H9 (cell line): ENCODE measurements at regions not wholly inside any gene's neighbourhood (a gene's known extent, or its start where the extent isn't known, plus 50 kb on each side); places are given as distances from the start of the nearest gene placed in this dataset.

ENCODE experiments used
- DNase-seq: peaks from one replicate; pipeline ENCODE4 v3.0.0-alpha.2; 2017
- H2AFZ ChIP-seq: one replicate; pipeline ENCODE4 v1.6.1; 2013; ENCODE audit warnings: mild to moderate bottlenecking, low read length, control low read depth, moderate library complexity
- H2AK5ac ChIP-seq: 2 replicates; pipeline ENCODE4 v1.6.1; 2013; ENCODE audit warnings: low read length, control low read depth, mixed read lengths; ENCODE audit not compliant: insufficient read length
- H2BK120ac ChIP-seq: one replicate; pipeline ENCODE4 v1.6.1; 2013; ENCODE audit warnings: low read depth, mild to moderate bottlenecking, low read length, control low read depth, inconsistent platforms; ENCODE audit not compliant: poor library complexity, severe bottlenecking
- H2BK12ac ChIP-seq: 2 replicates; pipeline ENCODE4 v1.6.1; 2013; ENCODE audit warnings: low read length, control low read depth, mixed read lengths, low read depth; ENCODE audit not compliant: insufficient read length
- H2BK15ac ChIP-seq: 2 replicates; pipeline ENCODE4 v1.6.1; 2013; ENCODE audit warnings: low read depth, low read length, control low read depth
- H2BK20ac ChIP-seq: one replicate; pipeline ENCODE4 v1.6.1; 2013; ENCODE audit warnings: low read depth, mild to moderate bottlenecking, low read length, control low read depth, inconsistent platforms; ENCODE audit not compliant: poor library complexity, severe bottlenecking
- H2BK5ac ChIP-seq: 2 replicates; pipeline ENCODE4 v1.6.1; 2013; ENCODE audit warnings: low read length, control low read depth, mixed read lengths; ENCODE audit not compliant: insufficient read length
- H3K14ac ChIP-seq: 2 replicates; pipeline ENCODE4 v1.6.1; 2013; ENCODE audit warnings: low read length, control low read depth; ENCODE audit not compliant: insufficient read depth
- H3K18ac ChIP-seq: 2 replicates; pipeline ENCODE4 v1.6.1; 2013; ENCODE audit warnings: low read depth, mild to moderate bottlenecking, mixed read lengths, low read length, control low read depth; ENCODE audit not compliant: insufficient read length
- H3K23ac ChIP-seq: 2 replicates; pipeline ENCODE4 v1.6.1; 2013; ENCODE audit warnings: low read length, control low read depth, mixed read lengths, low read depth; ENCODE audit not compliant: insufficient read length
- H3K23me2 ChIP-seq: 2 replicates; pipeline ENCODE4 v1.6.1; 2013; ENCODE audit warnings: low read depth, mild to moderate bottlenecking, mixed read lengths, low read length, control low read depth; ENCODE audit not compliant: insufficient read length, poor library complexity, severe bottlenecking
- H3K27ac ChIP-seq: 2 replicates; pipeline ENCODE4 v1.5.1; 2013; ENCODE audit warnings: low read length, control low read depth, mixed read lengths, low read depth; ENCODE audit not compliant: insufficient read length
- H3K27me3 ChIP-seq: 2 replicates; pipeline ENCODE4 v1.6.1; 2013; ENCODE audit warnings: low read length, control low read depth, inconsistent platforms; ENCODE audit not compliant: insufficient read depth
- H3K4ac ChIP-seq: 2 replicates; pipeline ENCODE4 v1.6.1; 2013; ENCODE audit warnings: low read depth, mild to moderate bottlenecking, control low read depth, inconsistent platforms, low read length, moderate library complexity
- H3K4me1 ChIP-seq: 2 replicates; pipeline ENCODE4 v1.6.1; 2013; ENCODE audit warnings: low read length, control low read depth, inconsistent platforms; ENCODE audit not compliant: insufficient read depth
- H3K4me2 ChIP-seq: 2 replicates; pipeline ENCODE4 v1.6.1; 2013; ENCODE audit warnings: low read length, control low read depth, mixed read lengths; ENCODE audit not compliant: insufficient read length, insufficient read depth
- H3K56ac ChIP-seq: 2 replicates; pipeline ENCODE4 v1.6.1; 2013; ENCODE audit warnings: low read depth, mild to moderate bottlenecking, mixed read lengths, low read length, control low read depth; ENCODE audit not compliant: insufficient read length
- H3K79me1 ChIP-seq: 2 replicates; pipeline ENCODE4 v1.6.1; 2013; ENCODE audit warnings: low read depth, mild to moderate bottlenecking, moderate library complexity, low read length, control low read depth, inconsistent platforms; ENCODE audit not compliant: insufficient read depth, poor library complexity, severe bottlenecking
- H3K79me2 ChIP-seq: 2 replicates; pipeline ENCODE4 v1.6.1; 2013; ENCODE audit warnings: low read length, control low read depth, inconsistent platforms; ENCODE audit not compliant: insufficient read depth
- H3K9ac ChIP-seq: 2 replicates; pipeline ENCODE4 v1.6.1; 2013; ENCODE audit warnings: low read length, control low read depth, mixed read lengths; ENCODE audit not compliant: insufficient read length; ENCODE audit errors: extremely low read depth
- H3K9me3 ChIP-seq: one replicate; pipeline ENCODE4 v1.6.1; 2013; ENCODE audit warnings: low read depth, low read length, inconsistent platforms; ENCODE audit not compliant: control insufficient read depth
- H3T11ph ChIP-seq: one replicate; pipeline ENCODE4 v1.6.1; 2013; ENCODE audit warnings: mild to moderate bottlenecking, low read length, control low read depth, inconsistent platforms
- H4K20me1 ChIP-seq: one replicate; pipeline ENCODE4 v1.6.1; 2013; ENCODE audit not compliant: control insufficient read depth, insufficient read length, insufficient read depth
- H4K5ac ChIP-seq: 2 replicates; pipeline ENCODE4 v1.6.1; 2013; ENCODE audit warnings: low read depth, mild to moderate bottlenecking, mixed read lengths, low read length, control low read depth; ENCODE audit not compliant: insufficient read length
- H4K8ac ChIP-seq: replicated peaks from 2 replicates; pipeline ENCODE4 v1.6.1; 2013; ENCODE audit warnings: low read length, control low read depth, mixed read lengths, low read depth; ENCODE audit not compliant: insufficient read length
- H4K91ac ChIP-seq: 2 replicates; pipeline ENCODE4 v1.6.1; 2013; ENCODE audit warnings: low read depth, mild to moderate bottlenecking, moderate library complexity, mixed read lengths, low read length, control low read depth; ENCODE audit not compliant: insufficient read length
- H3K27ac Mint-ChIP-seq, 3 experiments: 2 replicates in 2 of 3; 3 replicates in 1 of 3; pipeline ENCODE4 v1.8.0; 2020 to 2021; ENCODE audit warnings: mixed read lengths in 3 of 3, mild to moderate bottlenecking in 1 of 3, moderate library complexity in 1 of 3
- H3K27me3 Mint-ChIP-seq: 2 replicates; pipeline ENCODE4 v1.8.0; 2021; ENCODE audit warnings: low read depth, mild to moderate bottlenecking, moderate library complexity, mixed read lengths
- H3K36me3 Mint-ChIP-seq, 3 experiments: 2 replicates in 2 of 3; 3 replicates in 1 of 3; pipeline ENCODE4 v1.8.0; 2020 to 2021; ENCODE audit warnings: low read depth in 3 of 3, mixed read lengths in 3 of 3; ENCODE audit not compliant: insufficient read depth in 1 of 3
- H3K4me1 Mint-ChIP-seq, 2 experiments: 2 replicates each; pipeline ENCODE4 v1.8.0; 2020; ENCODE audit warnings: mixed read lengths in 2 of 2
- H3K4me3 Mint-ChIP-seq, 2 experiments: 2 replicates in 1 of 2; 3 replicates in 1 of 2; pipeline ENCODE4 v1.8.0; 2020 to 2021; ENCODE audit warnings: mild to moderate bottlenecking in 2 of 2, mixed read lengths in 2 of 2, moderate library complexity in 1 of 2
- H3K9me3 Mint-ChIP-seq, 2 experiments: 2 replicates in 1 of 2; 3 replicates in 1 of 2; pipeline ENCODE4 v1.8.0; 2020; ENCODE audit warnings: mild to moderate bottlenecking in 2 of 2, mixed read lengths in 2 of 2, moderate library complexity in 1 of 2
- WGBS: extraction: QIAGEN DNeasy Blood & Tissue Kit; methylation state at CpG from one replicate; pipeline ENCODE4 v1.1.7; 2013; ENCODE audit warnings: missing lambda C conversion rate, low lambda C conversion rate, mixed read lengths; ENCODE audit not compliant: insufficient read length; ENCODE audit errors: extremely low coverage; 5-methylcytosine and 5-hydroxymethylcytosine counted together
- TF ChIP-seq, protein P1 (sequence below): fragments of 200-600 bp; sonication (generic); conservative IDR thresholded peaks from 3 replicates; pipeline ENCODE4 v1.8.0; 2021; ENCODE audit warnings: antibody characterized with exemption, mild to moderate bottlenecking

DNA sequence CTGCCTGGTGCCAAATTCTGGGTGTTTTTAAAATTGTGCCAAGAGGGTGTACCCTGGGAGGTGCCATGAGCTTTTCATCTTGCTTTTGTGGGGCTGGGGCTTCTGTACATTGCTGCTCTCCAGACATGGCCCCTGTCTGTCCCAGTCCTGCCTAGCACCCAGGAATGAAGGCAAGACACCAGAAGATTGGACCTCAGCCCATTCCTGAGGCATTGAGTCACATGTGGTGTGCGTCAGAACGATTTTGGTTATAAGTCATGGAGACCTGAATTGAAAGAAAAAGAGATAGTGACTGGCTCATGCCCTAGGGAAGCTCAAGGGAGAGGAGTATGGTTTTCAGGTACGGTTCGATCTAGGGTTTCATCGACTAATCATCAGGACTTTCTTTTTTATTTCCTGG is 493.2 kb downstream of the TYW1 start:
- Mint-ChIP-seq H3K9me3 (peaks cover 3% of the 10 kb centered on the region in 2 experiments; a peak in 2 of 5 replicates), H3K27me3 (peaks cover 8% of the 10 kb centered on the region), H3K4me1 (peaks cover 3 to 5% of the 10 kb centered on the region in 2 experiments), H3K4me3 (no peak overlapping the region), H3K27ac (no peak overlapping the region), H3K36me3 (no peaks in the 10 kb centered on the region; a peak in 2 of 7 replicates)
- H3K18ac ChIP-seq: no peak overlapping the region
- no peak overlapping the region for H3T11ph ChIP-seq
- TF ChIP-seq, protein P1, sequence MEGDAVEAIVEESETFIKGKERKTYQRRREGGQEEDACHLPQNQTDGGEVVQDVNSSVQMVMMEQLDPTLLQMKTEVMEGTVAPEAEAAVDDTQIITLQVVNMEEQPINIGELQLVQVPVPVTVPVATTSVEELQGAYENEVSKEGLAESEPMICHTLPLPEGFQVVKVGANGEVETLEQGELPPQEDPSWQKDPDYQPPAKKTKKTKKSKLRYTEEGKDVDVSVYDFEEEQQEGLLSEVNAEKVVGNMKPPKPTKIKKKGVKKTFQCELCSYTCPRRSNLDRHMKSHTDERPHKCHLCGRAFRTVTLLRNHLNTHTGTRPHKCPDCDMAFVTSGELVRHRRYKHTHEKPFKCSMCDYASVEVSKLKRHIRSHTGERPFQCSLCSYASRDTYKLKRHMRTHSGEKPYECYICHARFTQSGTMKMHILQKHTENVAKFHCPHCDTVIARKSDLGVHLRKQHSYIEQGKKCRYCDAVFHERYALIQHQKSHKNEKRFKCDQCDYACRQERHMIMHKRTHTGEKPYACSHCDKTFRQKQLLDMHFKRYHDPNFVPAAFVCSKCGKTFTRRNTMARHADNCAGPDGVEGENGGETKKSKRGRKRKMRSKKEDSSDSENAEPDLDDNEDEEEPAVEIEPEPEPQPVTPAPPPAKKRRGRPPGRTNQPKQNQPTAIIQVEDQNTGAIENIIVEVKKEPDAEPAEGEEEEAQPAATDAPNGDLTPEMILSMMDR: no peak
- no peak overlapping the region for H3K9ac ChIP-seq
- no peak overlapping the region for H2BK20ac ChIP-seq
- H3K27ac ChIP-seq: no peak overlapping the region
- no peak overlapping the region for H2AK5ac ChIP-seq
- H3K14ac ChIP-seq: no peak overlapping the region
- no peak overlapping the region for H2BK120ac ChIP-seq
- no peak overlapping the region for H3K23ac ChIP-seq
- H3K4me1 ChIP-seq: no peaks in the 10 kb centered on the region
- H4K8ac ChIP-seq: no peak overlapping the region
- DNase-seq: no peak
- H3K27me3 ChIP-seq: no peaks in the 10 kb centered on the region
- no peak overlapping the region for H4K91ac ChIP-seq
- no peaks in the 10 kb centered on the region for H3K79me2 ChIP-seq
- H3K56ac ChIP-seq: no peak overlapping the region
- no peak overlapping the region for H2BK15ac ChIP-seq
- no peaks in the 10 kb centered on the region for H4K20me1 ChIP-seq
- H3K23me2 ChIP-seq: no peaks in the 10 kb centered on the region
- no peaks in the 10 kb centered on the region for H3K79me1 ChIP-seq
- H3K9me3 ChIP-seq: no peaks in the 10 kb centered on the region
- WGBS: no CpG with 5 or more reads among the region's 5 CpGs
- H4K5ac ChIP-seq: no peak overlapping the region
- H2AFZ ChIP-seq: no peak overlapping the region
- no peak overlapping the region for H3K4ac ChIP-seq
- no peak overlapping the region for H2BK12ac ChIP-seq
- H3K4me2 ChIP-seq: no peak overlapping the region
- H2BK5ac ChIP-seq: no peak overlapping the region
